Liver (tissue), 8 donors: ENCODE measurements at regions not wholly inside any gene's neighbourhood (a gene's known extent, or its start where the extent isn't known, plus 50 kb on each side); places are given as distances from the start of the nearest gene placed in this dataset.

Experiments used
- DNase-seq: peaks from one replicate; pipeline ENCODE4 v3.0.0-alpha.2; 2017; ENCODE audit warnings: low spot score
- H3K27ac ChIP-seq, 2 donors: one replicate each; pipeline ENCODE4 v1.7.0; 2013; ENCODE audit warnings: inconsistent platforms in 2 of 2, low read length in 2 of 2, control low read depth in 1 of 2, low read depth in 1 of 2, mild to moderate bottlenecking in 1 of 2
- H3K27me3 ChIP-seq, 4 donors: one replicate each; pipeline versions ENCODE4 v1.6.1 to v1.7.0; 2013; ENCODE audit warnings: low read length in 3 of 4, inconsistent platforms in 1 of 4, mild to moderate bottlenecking in 1 of 4, moderate library complexity in 1 of 4; ENCODE audit not compliant: control insufficient read depth in 4 of 4, insufficient read depth in 4 of 4
- H3K36me3 ChIP-seq, 4 donors: one replicate each; pipeline versions ENCODE4 v1.6.1 to v1.7.0; 2013; ENCODE audit warnings: low read length in 3 of 4, mild to moderate bottlenecking in 3 of 4, low read depth in 1 of 4, moderate library complexity in 1 of 4; ENCODE audit not compliant: control insufficient read depth in 4 of 4, insufficient read depth in 3 of 4
- H3K4me1 ChIP-seq, 4 donors: one replicate each; pipeline versions ENCODE4 v1.6.1 to v1.7.0; 2013; ENCODE audit warnings: low read length in 3 of 4, mild to moderate bottlenecking in 3 of 4, moderate library complexity in 1 of 4; ENCODE audit not compliant: control insufficient read depth in 4 of 4, insufficient read depth in 4 of 4
- H3K4me3 ChIP-seq, 3 donors: one replicate each; pipeline versions ENCODE4 v1.6.1 to v1.7.0; 2013; ENCODE audit warnings: low read length in 3 of 3, control low read depth in 1 of 3, low read depth in 1 of 3, mild to moderate bottlenecking in 1 of 3
- H3K9ac ChIP-seq, 2 donors: one replicate each; pipeline ENCODE4 v1.7.0; 2013; ENCODE audit warnings: low read length in 2 of 2, mild to moderate bottlenecking in 2 of 2, moderate library complexity in 2 of 2, control low read depth in 1 of 2, low read depth in 1 of 2
- H3K9me3 ChIP-seq, 4 donors: one replicate each; pipeline versions ENCODE4 v1.6.1 to v1.7.0; 2013; ENCODE audit warnings: low read length in 3 of 4; ENCODE audit not compliant: control insufficient read depth in 4 of 4
- EGR1 ChIP-seq, 2 donors: IDR thresholded peaks; 2 replicates each; pipeline ENCODE4 v1.6.1; 2016 to 2018; ENCODE audit warnings: antibody characterized with exemption in 2 of 2, low read depth in 2 of 2
- FOXA1 ChIP-seq: IDR thresholded peaks from 2 replicates; pipeline ENCODE4 v1.6.1; 2016; ENCODE audit warnings: antibody characterized with exemption
- FOXA2 ChIP-seq: IDR thresholded peaks from 2 replicates; pipeline ENCODE4 v1.6.1; 2016; ENCODE audit warnings: antibody characterized with exemption
- GABPA ChIP-seq, 2 donors: IDR thresholded peaks in 1 of 2; conservative IDR thresholded peaks in 1 of 2; 2 replicates each; pipeline ENCODE4 v1.6.1; 2016; ENCODE audit warnings: antibody characterized with exemption in 2 of 2, mild to moderate bottlenecking in 1 of 2, moderate library complexity in 1 of 2
- HNF4A ChIP-seq, 2 donors: conservative IDR thresholded peaks; 2 replicates each; pipeline ENCODE4 v1.6.1; 2016; ENCODE audit warnings: antibody characterized with exemption in 2 of 2, mild to moderate bottlenecking in 2 of 2
- HNF4G ChIP-seq: IDR thresholded peaks from 2 replicates; pipeline ENCODE4 v1.6.1; 2016; ENCODE audit warnings: antibody characterized with exemption
- JUND ChIP-seq, 2 donors: IDR thresholded peaks; 2 replicates each; pipeline ENCODE4 v1.6.1; 2016; ENCODE audit warnings: antibody characterized with exemption in 2 of 2
- NR2F2 ChIP-seq: IDR thresholded peaks from 2 replicates; pipeline ENCODE4 v1.6.1; 2016; ENCODE audit warnings: antibody characterized with exemption
- RAD21 ChIP-seq, 2 donors: IDR thresholded peaks; 2 replicates each; pipeline ENCODE4 v1.6.1; 2016; ENCODE audit warnings: antibody characterized with exemption in 2 of 2, mild to moderate bottlenecking in 2 of 2
- RXRA ChIP-seq, 2 donors: IDR thresholded peaks; 2 replicates each; pipeline ENCODE4 v1.6.1; 2017 to 2018; ENCODE audit warnings: antibody characterized with exemption in 2 of 2, mild to moderate bottlenecking in 1 of 2
- TAF1 ChIP-seq: conservative IDR thresholded peaks from 2 replicates; pipeline ENCODE4 v1.6.1; 2016; ENCODE audit warnings: antibody characterized with exemption, mild to moderate bottlenecking
- YY1 ChIP-seq: IDR thresholded peaks from 2 replicates; pipeline ENCODE4 v1.6.1; 2016; ENCODE audit warnings: antibody characterized with exemption, mild to moderate bottlenecking
- WGBS: extraction: QIAGEN DNeasy Blood & Tissue Kit; methylation state at CpG from one replicate; pipeline ENCODE4 v1.1.7; 2013; 5-methylcytosine and 5-hydroxymethylcytosine counted together
- TF ChIP-seq, protein P1 (sequence below): IDR thresholded peaks from 2 replicates; pipeline ENCODE4 v1.6.1; 2016; ENCODE audit warnings: antibody characterized with exemption
- TF ChIP-seq, protein P2 (sequence below): IDR thresholded peaks from 2 replicates; pipeline ENCODE4 v1.6.1; 2016; ENCODE audit warnings: antibody characterized with exemption
- TF ChIP-seq, protein P3 (sequence below): IDR thresholded peaks from 2 replicates; pipeline ENCODE4 v1.6.1; 2016; ENCODE audit warnings: antibody characterized with exemption, mild to moderate bottlenecking
- TF ChIP-seq, protein P4 (sequence below): IDR thresholded peaks from 2 replicates; pipeline ENCODE4 v1.6.1; 2016; ENCODE audit warnings: antibody characterized with exemption
- TF ChIP-seq, protein P5 (sequence below): fragments of 150-350 bp; IDR thresholded peaks from 2 replicates; pipeline ENCODE4 v1.5.1; 2017; ENCODE audit warnings: improper control_type of control experiment, low read depth, low read length; ENCODE audit not compliant: missing input control
- donor health status: healthy.
- donor health status: healthy.
- donor health status: healthy.
- donor health status: healthy.
- donor health status: healthy.

DNA sequence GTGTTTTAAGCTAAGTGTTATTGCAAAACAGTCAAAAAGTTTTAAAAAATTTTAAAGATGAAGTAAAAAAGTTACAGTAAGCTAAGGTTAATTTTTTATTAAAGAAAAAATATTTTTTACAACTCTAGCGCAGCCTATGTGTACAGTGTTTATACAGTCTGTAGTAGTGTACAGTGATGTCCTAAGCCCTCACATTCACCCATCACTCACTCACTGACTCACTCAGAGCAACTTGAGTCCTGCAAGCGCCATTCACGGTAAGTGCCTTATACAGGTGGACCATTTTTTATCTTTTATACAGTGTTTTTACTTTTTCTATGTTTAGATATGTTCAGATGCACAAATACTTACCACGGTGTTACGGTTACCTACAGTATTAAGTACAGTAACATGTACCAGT is 83.4 kb upstream of the STMND1 start:
- no peaks in the 10 kb centered on the region for H3K27me3 ChIP-seq
- DNase-seq: no peak
- no peaks in the 10 kb centered on the region for H3K9me3 ChIP-seq
- no peak overlapping the region for H3K4me3 ChIP-seq
- no peak overlapping the region for H3K27ac ChIP-seq
- 97% methylated on average over 5 of the region's 5 CpGs for WGBS
- H3K36me3 ChIP-seq: no peaks in the 10 kb centered on the region
- TF ChIP-seq HNF4G (no peak), RXRA (IDR thresholded peaks at IDR 0.05) (no peak), YY1 (no peak), FOXA2 (no peak), NR2F2 (no peak), GABPA (IDR thresholded peaks at IDR 0.05 in 1 of 2, conservative IDR thresholded peaks at IDR 0.05 in 1 of 2) (no peak), JUND (IDR thresholded peaks at IDR 0.05) (no peak), FOXA1 (no peak), HNF4A (conservative IDR thresholded peaks at IDR 0.05) (no peak), EGR1 (IDR thresholded peaks at IDR 0.05; ENCODE audit: low read depth in 2 of 2) (no peak)
- TF ChIP-seq, protein P1, sequence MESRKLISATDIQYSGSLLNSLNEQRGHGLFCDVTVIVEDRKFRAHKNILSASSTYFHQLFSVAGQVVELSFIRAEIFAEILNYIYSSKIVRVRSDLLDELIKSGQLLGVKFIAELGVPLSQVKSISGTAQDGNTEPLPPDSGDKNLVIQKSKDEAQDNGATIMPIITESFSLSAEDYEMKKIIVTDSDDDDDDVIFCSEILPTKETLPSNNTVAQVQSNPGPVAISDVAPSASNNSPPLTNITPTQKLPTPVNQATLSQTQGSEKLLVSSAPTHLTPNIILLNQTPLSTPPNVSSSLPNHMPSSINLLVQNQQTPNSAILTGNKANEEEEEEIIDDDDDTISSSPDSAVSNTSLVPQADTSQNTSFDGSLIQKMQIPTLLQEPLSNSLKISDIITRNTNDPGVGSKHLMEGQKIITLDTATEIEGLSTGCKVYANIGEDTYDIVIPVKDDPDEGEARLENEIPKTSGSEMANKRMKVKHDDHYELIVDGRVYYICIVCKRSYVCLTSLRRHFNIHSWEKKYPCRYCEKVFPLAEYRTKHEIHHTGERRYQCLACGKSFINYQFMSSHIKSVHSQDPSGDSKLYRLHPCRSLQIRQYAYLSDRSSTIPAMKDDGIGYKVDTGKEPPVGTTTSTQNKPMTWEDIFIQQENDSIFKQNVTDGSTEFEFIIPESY: no peak
- TF ChIP-seq, protein P2, sequence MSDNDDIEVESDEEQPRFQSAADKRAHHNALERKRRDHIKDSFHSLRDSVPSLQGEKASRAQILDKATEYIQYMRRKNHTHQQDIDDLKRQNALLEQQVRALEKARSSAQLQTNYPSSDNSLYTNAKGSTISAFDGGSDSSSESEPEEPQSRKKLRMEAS: no peak
- TF ChIP-seq, protein P3, sequence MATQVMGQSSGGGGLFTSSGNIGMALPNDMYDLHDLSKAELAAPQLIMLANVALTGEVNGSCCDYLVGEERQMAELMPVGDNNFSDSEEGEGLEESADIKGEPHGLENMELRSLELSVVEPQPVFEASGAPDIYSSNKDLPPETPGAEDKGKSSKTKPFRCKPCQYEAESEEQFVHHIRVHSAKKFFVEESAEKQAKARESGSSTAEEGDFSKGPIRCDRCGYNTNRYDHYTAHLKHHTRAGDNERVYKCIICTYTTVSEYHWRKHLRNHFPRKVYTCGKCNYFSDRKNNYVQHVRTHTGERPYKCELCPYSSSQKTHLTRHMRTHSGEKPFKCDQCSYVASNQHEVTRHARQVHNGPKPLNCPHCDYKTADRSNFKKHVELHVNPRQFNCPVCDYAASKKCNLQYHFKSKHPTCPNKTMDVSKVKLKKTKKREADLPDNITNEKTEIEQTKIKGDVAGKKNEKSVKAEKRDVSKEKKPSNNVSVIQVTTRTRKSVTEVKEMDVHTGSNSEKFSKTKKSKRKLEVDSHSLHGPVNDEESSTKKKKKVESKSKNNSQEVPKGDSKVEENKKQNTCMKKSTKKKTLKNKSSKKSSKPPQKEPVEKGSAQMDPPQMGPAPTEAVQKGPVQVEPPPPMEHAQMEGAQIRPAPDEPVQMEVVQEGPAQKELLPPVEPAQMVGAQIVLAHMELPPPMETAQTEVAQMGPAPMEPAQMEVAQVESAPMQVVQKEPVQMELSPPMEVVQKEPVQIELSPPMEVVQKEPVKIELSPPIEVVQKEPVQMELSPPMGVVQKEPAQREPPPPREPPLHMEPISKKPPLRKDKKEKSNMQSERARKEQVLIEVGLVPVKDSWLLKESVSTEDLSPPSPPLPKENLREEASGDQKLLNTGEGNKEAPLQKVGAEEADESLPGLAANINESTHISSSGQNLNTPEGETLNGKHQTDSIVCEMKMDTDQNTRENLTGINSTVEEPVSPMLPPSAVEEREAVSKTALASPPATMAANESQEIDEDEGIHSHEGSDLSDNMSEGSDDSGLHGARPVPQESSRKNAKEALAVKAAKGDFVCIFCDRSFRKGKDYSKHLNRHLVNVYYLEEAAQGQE: no peak
- TF ChIP-seq, protein P4, sequence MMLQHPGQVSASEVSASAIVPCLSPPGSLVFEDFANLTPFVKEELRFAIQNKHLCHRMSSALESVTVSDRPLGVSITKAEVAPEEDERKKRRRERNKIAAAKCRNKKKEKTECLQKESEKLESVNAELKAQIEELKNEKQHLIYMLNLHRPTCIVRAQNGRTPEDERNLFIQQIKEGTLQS: no peak
- no peaks in the 10 kb centered on the region for H3K4me1 ChIP-seq
- H3K9ac ChIP-seq: no peak overlapping the region

DNA sequence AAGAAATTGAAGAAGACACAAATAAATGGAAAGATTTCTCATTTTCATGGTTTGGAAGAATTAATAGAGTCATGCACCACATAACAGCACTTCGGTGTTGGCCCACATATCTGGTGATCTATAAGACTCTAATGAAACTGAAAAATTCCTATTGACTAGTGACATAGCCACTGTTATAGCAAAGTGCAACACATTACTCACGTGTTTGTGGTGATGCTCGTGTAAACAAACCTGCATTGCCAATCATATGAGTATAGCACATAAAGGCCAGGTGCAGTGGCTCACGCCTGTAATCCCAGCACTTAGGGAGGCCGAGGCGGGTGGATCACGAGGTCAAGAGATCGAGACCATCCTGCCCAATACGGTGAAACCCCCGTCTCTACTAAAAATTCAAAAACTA is 84.4 kb upstream of the STMND1 start:
- Histone ChIP-seq H3K27ac (no peak overlapping the region), H3K4me3 (no peak overlapping the region)

More for the DNA sequence above, 84.4 kb upstream of the STMND1 start:
- TF ChIP-seq, protein P1: no peak
- TF ChIP-seq RXRA (IDR thresholded peaks at IDR 0.05): no peak
- TF ChIP-seq NR2F2: no peak
- no peak for TF ChIP-seq TAF1
- TF ChIP-seq FOXA2: no peak
- TF ChIP-seq YY1: no peak
- TF ChIP-seq HNF4A (conservative IDR thresholded peaks at IDR 0.05): no peak
- TF ChIP-seq, protein P2: no peak
- TF ChIP-seq EGR1 (IDR thresholded peaks at IDR 0.05; ENCODE audit: low read depth in 2 of 2): no peak
- no peak for TF ChIP-seq HNF4G
- no peak for TF ChIP-seq FOXA1
- TF ChIP-seq, protein P4: no peak
- TF ChIP-seq RAD21 (IDR thresholded peaks at IDR 0.05): no peak
- TF ChIP-seq GABPA (IDR thresholded peaks at IDR 0.05 in 1 of 2, conservative IDR thresholded peaks at IDR 0.05 in 1 of 2): no peak
- TF ChIP-seq JUND (IDR thresholded peaks at IDR 0.05): no peak
- TF ChIP-seq, protein P5, sequence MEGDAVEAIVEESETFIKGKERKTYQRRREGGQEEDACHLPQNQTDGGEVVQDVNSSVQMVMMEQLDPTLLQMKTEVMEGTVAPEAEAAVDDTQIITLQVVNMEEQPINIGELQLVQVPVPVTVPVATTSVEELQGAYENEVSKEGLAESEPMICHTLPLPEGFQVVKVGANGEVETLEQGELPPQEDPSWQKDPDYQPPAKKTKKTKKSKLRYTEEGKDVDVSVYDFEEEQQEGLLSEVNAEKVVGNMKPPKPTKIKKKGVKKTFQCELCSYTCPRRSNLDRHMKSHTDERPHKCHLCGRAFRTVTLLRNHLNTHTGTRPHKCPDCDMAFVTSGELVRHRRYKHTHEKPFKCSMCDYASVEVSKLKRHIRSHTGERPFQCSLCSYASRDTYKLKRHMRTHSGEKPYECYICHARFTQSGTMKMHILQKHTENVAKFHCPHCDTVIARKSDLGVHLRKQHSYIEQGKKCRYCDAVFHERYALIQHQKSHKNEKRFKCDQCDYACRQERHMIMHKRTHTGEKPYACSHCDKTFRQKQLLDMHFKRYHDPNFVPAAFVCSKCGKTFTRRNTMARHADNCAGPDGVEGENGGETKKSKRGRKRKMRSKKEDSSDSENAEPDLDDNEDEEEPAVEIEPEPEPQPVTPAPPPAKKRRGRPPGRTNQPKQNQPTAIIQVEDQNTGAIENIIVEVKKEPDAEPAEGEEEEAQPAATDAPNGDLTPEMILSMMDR: no peak
- Histone ChIP-seq H3K9ac (no peak overlapping the region), H3K27me3 (no peaks in the 10 kb centered on the region), H3K36me3 (no peaks in the 10 kb centered on the region), H3K9me3 (no peaks in the 10 kb centered on the region), H3K4me1 (no peaks in the 10 kb centered on the region)
- 94% methylated on average over 10 of the region's 10 CpGs for WGBS
- no peak for DNase-seq
